Fibroblast of the conjunctiva (primary cell): ENCODE measurements at regions not wholly inside any gene's neighbourhood (a gene's known extent, or its start where the extent isn't known, plus 50 kb on each side); places are given as distances from the start of the nearest gene placed in this dataset.
"Not testable (repeated sequence)": the region's sequence is repeated elsewhere in the genome, so short reads cannot be mapped to it uniquely, and the experiment has no call there.

Experiments used
- DNase-seq: peaks from one replicate; pipeline ENCODE4 v3.0.0-alpha.2; 2010; ENCODE audit warnings: low read depth

GRCh38 chr2:160583813-160584537 is 90.4 kb upstream of the RBMS1 start:
- no peak for DNase-seq

- DNase-seq, result no peak
Observed at GRCh38 chr2:160584972-160585494, 91.4 kb upstream of the RBMS1 start.

GRCh38 chr2:160590664-160591063 is 97.1 kb upstream of the RBMS1 start:
- DNase-seq, result no peak

- no peak for DNase-seq
Observed at GRCh38 chr2:160592401-160592800, 98.8 kb upstream of the RBMS1 start.

GRCh38 chr2:160592993-160593392 is 99.4 kb upstream of the RBMS1 start:
- DNase-seq, result no peak

- DNase-seq, result no peak
Observed at GRCh38 chr2:160596441-160596840, 102.8 kb upstream of the RBMS1 start.

GRCh38 chr2:160600437-160600836 is 106.8 kb upstream of the RBMS1 start:
- not testable (repeated sequence) for DNase-seq

DNA sequence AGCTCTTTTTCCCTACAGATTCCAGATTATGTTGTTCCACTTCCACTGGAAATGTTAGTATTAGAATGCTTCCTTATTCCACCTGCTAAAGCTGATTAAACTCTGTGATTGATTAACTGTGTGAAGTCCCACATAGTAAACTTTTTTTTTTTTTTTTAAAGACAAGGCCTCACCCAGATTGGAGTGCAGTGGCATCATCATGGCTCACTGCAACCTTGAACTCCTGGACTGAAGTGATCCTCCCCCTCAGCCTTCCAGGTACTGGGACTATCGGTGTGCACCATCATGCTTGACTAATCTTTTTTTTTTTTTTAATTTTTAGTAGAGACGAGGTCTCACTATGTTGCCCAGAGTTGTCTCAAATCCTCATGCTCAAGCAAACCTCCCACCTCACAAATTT is 108.5 kb upstream of the RBMS1 start:
- no peak for DNase-seq

DNA sequence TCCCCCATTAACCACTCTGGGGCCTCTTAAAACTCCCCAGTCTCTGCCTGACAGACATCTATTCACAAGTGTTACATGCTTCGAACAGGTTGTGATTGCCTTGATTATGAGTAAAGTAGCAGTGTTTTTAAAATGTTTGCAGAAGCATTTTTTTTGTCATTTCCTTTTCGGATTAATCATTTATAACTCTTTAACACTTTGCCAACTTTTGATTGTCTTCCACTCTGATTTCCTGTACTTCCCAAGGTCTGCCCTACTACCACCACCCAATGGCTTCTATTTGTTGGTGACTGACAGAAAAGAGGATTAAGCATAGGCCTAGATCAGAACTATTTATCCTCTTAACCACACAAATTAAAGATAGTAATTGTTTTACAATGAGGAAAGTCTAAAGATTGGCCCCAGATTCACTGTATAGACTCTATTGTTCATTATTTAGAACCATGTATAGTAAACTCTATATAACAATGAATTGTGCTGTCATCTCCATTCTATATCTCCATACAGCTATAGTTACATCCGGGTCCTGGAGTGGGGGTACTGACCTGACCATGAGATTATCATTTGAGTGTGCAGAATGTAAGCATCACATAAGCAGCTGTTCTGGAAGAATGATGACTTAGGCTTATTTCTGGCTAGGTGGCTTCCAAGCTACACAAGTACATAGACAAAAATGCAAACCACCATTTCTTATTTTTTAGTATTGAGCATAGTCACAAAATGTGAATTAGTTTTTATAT is 110.3 kb upstream of the RBMS1 start:
- DNase-seq, result no peak

- DNase-seq, result no peak
Observed at GRCh38 chr2:160606341-160606740, 112.7 kb upstream of the RBMS1 start.

DNA sequence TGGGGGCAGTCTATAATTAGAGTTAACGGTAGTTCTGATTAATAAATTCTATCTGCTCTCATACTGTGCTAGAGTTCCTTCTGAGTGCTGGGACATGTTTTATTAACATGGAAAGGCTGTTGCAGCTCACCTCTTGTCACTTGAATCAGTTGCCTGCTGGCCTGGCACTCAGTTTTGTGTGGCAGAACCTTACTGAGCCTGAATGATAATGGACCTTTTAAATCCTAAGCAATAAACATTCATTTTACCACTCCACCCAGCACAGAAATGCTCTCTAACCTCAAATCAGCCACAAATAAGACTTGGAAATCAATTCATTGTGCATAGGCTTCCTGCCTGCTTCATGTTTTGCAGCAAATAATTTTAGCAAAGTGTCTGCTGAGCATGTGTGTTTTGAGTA is 115.0 kb upstream of the RBMS1 start:
- DNase-seq, result no peak

DNA sequence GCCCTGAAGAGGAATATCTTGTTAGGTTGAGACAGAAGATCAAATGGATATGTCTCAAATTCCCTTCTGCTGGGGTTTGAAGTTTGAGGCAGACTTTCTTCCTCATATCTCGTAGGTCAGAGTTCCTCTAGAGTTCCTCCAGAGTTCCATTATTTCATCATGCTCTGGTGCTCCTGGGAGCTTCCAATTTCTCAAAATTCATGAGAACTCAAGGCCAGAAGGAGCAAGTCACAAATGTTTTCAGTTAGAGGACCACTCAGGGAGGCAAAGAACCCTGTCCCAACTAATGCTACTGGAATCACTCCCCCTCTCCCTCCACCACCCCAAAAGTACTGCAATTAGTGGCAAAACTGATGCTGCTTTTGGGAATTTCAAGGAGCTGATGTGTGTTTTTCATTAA is 115.7 kb upstream of the RBMS1 start:
- DNase-seq, result peak; percentile 6

- DNase-seq, result no peak
Observed at GRCh38 chr2:160610041-160610440, 116.4 kb upstream of the RBMS1 start.

DNA sequence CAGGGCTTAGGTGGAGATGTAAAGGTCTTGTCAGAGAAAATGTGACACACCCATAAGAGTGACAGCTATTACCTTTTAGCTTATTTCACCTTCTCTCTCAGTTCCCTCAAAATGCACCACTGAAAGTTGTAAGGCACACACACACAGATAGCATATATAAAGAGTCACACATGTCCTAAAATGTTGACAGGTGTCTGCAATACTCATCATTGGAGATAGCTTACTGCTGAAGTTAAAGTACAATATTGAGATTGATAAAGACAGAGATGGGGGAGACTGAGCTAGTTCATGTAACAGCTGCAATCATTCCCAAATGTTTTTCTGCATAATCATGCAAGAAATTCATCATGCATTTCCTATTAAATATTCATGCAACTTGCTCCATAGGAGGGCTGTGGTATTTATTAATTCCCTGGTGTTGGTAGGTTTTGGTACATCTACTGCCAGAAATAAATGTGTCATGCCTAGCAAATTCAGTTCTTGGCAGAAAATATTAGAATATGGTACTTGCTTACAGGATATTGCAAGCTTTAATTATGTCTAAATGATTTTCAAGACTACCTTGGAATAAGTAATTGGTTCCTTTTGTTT is 118.8 kb upstream of the RBMS1 start:
- peak; percentile 48 for DNase-seq

GRCh38 chr2:160613466-160614153 is 120.0 kb upstream of the RBMS1 start:
- DNase-seq, result peak; percentile 24

GRCh38 chr2:160614391-160614790 is 120.8 kb upstream of the RBMS1 start:
- no peak for DNase-seq

- DNase-seq, result no peak
Observed at GRCh38 chr2:160615706-160616105, 122.1 kb upstream of the RBMS1 start.

DNA sequence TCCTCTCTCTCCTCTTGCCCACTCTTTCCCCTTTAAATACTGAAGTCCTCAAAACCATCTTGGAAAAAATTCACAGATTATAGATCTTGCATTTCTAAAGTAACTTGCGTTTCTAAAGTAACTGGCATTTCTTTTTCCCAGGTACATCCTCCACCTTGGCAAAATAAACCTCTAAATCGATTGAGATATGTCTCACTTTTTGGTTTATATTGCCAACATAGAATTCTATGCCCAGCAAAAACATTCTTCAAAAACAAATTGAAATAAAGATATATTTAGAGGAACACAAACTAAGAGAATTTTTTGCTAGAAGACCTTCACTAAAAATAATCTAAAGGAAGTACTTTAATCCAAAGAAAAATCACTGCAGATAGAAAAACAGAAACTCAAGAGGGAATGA is 122.5 kb upstream of the RBMS1 start:
- no peak for DNase-seq

- no peak for DNase-seq
Observed at GRCh38 chr2:160621748-160622147, 128.1 kb upstream of the RBMS1 start.

DNA sequence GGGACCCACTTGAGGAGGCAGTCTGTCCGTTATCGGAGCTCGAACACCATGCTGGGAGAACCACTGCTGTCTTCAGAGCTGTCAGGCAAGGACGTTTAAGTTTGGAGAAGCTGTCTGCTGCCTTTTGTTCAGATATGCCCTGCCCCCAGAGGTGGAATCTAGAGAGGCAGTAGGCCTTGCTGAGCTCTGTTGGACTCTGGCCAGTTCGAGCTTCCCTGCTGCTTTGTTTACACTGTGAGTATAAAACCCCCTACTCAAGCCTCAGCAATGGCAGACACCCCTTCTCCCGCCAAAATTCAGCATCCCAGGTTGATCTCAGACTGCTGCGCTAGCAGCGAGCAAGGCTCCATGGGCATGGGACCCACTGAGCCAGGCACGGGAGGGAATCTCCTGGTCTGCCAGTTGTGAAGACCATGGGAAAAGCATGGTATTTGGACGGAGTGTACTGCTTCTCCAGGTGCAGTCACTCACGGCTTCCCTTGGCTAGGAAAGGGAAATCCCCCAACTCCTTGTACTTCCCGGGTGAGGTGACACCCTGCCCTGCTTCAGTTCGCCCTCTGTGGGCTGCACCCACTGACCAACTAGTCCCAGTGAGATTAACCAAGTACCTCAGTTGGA is 134.5 kb upstream of the RBMS1 start:
- DNase-seq, result not testable (repeated sequence)

DNA sequence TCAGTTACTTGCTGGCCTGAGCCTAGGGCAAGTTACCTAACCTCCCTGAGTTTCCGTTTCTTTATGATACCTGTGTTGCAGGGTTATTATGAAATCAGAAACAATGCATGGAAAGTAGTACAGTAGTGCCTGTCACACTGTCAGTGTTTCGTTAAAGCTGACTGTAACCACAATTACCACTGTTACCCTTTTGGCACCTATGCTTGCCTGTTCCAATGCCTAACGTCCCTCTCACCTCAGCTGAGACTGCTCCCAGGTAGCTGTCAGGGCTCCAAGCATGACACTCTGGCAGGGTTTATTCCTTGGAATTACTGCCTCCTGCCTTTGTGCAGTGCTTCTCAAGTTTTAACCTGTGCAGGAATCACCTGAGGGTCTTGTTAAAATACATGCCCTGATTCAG is 135.2 kb upstream of the RBMS1 start:
- DNase-seq, result no peak
